AG10803 (cell line): ENCODE measurements at regions not wholly inside any gene's neighbourhood (a gene's known extent, or its start where the extent isn't known, plus 50 kb on each side); places are given as distances from the start of the nearest gene placed in this dataset.
"Not testable (repeated sequence)": the region's sequence is repeated elsewhere in the genome, so short reads cannot be mapped to it uniquely, and the experiment has no call there.

ENCODE experiments used
- DNase-seq: peaks from one replicate; pipeline ENCODE4 v3.0.0; 2010; ENCODE audit warnings: low read depth
- H3K4me3 ChIP-seq: 2 replicates; pipeline ENCODE4 v1.5.1; 2011; ENCODE audit warnings: mild to moderate bottlenecking, low read length, control low read depth
- TF ChIP-seq, protein P1 (sequence below): conservative IDR thresholded peaks from 2 replicates; pipeline ENCODE4 v1.5.1; 2011; ENCODE audit warnings: mild to moderate bottlenecking, low read length, control low read depth, inconsistent platforms

DNA sequence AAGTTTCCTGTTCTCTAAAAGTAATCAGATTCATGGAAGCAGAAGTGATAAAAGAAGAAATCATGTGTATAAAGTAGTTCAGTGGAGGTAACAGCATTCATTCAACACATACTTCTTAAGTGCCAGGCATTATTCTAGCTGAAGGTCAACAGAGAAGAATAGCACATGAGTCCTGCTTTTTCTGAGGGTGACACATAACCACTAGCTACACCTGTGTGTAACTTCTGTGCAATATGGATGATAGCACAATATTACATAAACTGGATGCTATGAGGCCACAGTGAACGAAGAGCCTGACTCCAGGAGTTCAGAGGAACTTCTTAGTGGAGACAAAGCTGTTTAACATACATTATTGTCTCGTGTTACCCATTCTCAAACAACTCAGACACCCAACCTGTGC lies 114.3 kb upstream of the PCED1B start:
- TF ChIP-seq, protein P1, sequence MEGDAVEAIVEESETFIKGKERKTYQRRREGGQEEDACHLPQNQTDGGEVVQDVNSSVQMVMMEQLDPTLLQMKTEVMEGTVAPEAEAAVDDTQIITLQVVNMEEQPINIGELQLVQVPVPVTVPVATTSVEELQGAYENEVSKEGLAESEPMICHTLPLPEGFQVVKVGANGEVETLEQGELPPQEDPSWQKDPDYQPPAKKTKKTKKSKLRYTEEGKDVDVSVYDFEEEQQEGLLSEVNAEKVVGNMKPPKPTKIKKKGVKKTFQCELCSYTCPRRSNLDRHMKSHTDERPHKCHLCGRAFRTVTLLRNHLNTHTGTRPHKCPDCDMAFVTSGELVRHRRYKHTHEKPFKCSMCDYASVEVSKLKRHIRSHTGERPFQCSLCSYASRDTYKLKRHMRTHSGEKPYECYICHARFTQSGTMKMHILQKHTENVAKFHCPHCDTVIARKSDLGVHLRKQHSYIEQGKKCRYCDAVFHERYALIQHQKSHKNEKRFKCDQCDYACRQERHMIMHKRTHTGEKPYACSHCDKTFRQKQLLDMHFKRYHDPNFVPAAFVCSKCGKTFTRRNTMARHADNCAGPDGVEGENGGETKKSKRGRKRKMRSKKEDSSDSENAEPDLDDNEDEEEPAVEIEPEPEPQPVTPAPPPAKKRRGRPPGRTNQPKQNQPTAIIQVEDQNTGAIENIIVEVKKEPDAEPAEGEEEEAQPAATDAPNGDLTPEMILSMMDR, result no peak
- H3K4me3 ChIP-seq, result no peak overlapping the region
- no peak for DNase-seq

DNA sequence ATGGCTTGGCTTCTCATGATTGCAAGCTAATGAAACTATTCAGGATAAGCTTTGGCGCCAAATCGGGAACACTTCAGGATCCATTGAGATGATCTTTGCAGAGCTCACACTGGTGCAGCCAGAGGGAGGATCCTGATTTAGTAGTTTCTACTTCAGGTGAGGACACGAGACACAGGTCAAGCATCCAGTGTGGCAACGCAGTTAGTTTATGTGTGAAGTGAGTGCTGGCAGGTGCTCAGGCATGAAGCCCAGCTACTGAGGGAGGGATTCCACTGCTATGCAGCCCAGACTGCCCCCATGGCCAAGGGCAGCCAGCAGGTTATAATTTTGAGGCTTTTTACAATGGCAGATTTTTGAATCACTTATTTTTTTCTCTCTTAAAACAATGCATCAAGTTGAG lies 113.5 kb upstream of the PCED1B start:
- no peak overlapping the region for H3K4me3 ChIP-seq
- no peak for DNase-seq
- TF ChIP-seq, protein P1, result no peak

DNA sequence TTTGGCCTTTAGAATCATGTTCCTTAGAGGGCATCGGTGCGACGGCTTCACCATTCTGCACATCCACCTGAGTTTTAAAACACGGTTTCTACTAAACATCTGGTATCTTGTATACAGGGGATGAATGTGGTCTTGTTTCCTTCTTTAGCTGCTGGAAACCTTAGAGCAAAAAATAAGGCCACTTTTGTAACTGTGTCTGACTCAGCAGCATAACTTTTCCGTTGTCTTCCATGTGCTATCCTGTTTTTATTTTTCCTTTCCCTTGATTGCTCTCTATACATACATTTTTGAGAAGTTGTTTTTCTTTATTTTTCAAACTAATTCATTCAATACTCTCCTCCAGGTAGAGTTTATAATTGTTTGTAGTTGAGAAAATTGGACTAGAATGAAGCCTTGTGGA lies 108.8 kb upstream of the PCED1B start:
- TF ChIP-seq, protein P1, result no peak
- H3K4me3 ChIP-seq, result no peak overlapping the region
- DNase-seq, result no peak

DNA sequence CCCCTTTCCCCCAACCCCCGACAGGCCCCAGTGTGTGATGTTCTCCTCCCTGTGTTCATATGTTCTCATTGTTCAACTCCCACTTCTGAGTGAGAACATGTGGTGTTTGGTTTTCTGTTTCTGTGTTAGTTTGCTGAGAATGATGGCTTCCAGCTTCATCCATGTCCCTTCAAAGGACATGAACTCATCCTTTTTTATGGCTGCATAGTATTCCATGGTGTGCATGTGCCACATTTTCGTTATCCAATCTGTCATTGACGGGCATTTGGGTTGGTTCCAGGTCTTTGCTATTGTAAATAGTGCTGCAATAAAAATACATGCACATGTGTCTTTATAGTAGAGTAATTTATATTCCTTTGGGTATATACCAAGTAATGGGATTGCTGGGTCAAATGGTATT lies 105.5 kb upstream of the PCED1B start:
- not testable (repeated sequence) for H3K4me3 ChIP-seq, DNase-seq

DNA sequence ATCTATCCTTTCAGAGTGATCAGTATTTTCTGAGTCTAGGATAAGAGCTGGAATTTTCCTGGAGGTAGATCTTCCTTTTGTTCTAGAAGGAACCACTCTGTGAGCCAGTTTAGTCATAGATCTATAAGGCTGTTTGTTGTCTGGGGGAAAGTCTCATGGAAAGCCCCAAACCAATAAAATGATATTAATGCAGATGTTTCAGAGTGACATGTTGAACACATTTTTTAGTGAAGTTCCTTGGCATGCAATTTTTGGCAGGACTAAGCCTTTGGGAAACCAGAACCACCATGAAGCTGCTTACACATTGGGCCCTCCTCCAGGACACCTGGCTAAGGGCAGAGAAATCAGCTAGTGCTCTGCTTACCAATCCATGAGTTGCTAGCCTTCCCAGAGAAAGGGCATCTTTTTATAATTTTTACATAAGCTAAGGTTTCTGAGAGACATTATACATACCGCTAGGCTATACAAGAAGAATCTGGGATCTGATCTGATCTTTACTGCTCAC lies 101.5 kb upstream of the PCED1B start:
- TF ChIP-seq, protein P1, result no peak
- peak; percentile 52 for DNase-seq
- no peak overlapping the region for H3K4me3 ChIP-seq

DNA sequence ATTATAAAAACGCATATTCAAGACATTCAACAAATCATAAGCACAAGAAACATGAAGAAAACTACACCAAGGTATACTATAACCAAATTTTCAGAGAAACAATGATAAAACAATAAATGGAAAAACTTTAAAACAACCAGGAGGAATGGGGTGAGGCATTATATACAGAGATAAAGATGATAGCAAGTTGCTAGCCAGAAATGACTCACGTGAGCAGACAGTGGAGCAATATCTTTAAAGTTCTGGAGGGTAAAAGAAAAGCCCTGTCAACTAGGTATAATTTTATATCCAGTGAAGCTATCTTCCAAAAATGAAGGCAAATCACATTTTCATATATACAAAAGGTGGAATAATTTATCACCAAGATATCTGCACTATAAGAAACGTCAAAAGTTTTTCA lies 97.8 kb upstream of the PCED1B start:
- TF ChIP-seq, protein P1, result no peak
- no peak for DNase-seq
- H3K4me3 ChIP-seq, result no peak overlapping the region

DNA sequence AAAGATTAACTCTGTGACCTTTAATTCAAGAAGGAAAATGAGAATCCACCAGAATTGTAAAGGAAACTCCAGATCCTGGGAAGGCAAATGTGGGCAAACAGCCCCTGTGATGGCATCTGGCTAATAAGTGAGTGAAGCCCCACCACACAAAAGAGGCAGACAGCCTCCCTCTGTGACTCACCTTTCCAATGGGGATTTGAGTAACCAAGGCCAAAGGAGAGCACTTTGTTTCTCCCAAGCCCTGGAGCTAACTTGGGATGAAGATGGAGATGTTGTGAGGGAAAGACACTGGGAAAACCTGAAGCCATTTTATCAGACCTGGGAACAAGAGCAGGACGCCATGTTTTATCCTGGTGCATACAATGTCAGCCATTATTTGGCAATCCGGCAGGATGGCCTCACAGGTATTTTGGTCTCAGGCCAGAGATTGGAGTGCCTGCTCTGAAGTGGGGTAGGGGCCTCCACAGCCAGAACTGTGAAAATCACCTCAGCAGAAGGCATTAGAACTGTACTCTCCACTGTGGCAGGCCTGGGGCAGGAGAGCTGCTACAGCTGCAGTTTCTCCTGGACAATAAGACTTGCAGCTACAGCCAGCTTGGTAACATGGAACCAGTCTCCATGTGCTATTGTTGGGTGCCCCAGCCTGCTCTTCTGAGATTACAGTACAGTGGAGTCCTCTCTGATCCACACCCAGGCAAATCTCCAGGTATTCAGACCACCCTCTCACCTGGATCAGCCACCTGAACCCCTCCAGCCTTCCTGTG lies 96.6 kb upstream of the PCED1B start:
- DNase-seq, result no peak
- TF ChIP-seq, protein P1, result no peak
- H3K4me3 ChIP-seq, result no peak overlapping the region

DNA sequence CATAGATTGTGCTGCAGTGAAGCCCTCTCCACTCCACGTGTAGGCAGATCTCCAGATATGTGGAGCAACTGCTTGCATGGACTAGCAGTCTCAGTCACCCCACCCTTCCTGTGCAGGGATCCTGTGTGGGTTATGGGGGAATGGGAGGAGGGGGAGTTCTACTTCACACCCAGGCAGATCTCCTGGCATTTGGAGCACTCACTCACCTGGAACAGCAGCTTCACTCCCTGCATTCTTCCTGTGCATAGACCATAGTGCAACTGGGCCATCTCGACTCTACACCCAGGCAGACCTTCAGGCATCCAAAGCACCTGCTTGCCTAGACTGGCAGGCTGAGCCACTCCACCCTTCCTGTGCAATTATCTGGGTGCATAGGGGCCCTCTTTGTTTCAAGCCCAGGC lies 96.0 kb upstream of the PCED1B start:
- no peak overlapping the region for H3K4me3 ChIP-seq
- TF ChIP-seq, protein P1, result no peak
- no peak for DNase-seq
